ENCODE measurements at regions not wholly inside any gene's neighbourhood (a gene's known extent, or its start where the extent isn't known, plus 50 kb on each side); places are given as distances from the start of the nearest gene placed in this dataset.

DNA sequence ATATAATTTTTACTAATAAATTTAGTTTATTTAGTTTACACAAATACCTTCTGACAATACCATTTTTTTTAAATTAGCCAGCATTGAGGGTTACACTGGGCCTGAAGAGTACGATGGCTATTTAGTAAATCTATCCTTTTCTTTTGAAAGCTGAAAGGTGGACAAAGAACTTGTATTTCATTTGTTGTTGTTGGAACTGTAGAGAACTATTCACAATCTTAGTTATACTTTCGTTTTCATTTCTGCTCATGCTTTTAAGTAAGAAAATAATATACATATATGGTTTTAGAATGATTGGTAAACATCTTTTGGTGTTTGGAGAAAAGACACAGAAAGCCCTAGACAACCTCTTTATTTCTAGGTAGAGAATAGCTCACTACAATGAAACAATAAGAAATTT, 165.3 kb upstream of the FAM83B start:
- TF ChIP-seq EZH2 (IDR thresholded peaks at IDR 0.05; ENCODE audit: borderline replicate concordance, low read depth, low read length, severe bottlenecking): no peak
- TF ChIP-seq CTCF (IDR thresholded peaks at IDR 0.05; ENCODE audit: borderline replicate concordance, extremely low read depth, low read length, poor library complexity, severe bottlenecking): no peak
- Histone ChIP-seq H3K9me3 (ENCODE audit: insufficient read depth, low read length, severe bottlenecking) (no peaks in the 10 kb centered on the region), H3K79me2 (ENCODE audit: insufficient read depth, low read length) (no peaks in the 10 kb centered on the region), H3K27me3 (ENCODE audit: insufficient read depth, low read length, poor library complexity) (no peaks in the 10 kb centered on the region), H4K20me1 (ENCODE audit: insufficient read depth, low read length) (no peaks in the 10 kb centered on the region), H3K4me2 (ENCODE audit: insufficient read depth, low read length) (no peak overlapping the region), H3K9ac (ENCODE audit: low read depth, low read length) (no peak overlapping the region), H3K36me3 (ENCODE audit: insufficient read depth, low read length) (no peaks in the 10 kb centered on the region), H3K4me1 (ENCODE audit: insufficient read depth, low read length) (no peaks in the 10 kb centered on the region), H3K4me3 (ENCODE audit: low read depth in 1 of 2, low read length in 2 of 2) (no peak overlapping the region), H3K27ac (ENCODE audit: low read length) (no peak overlapping the region), H2AFZ (ENCODE audit: low read depth, low read length) (no peak overlapping the region)
- DNase-seq: no peak
- no peak for ATAC-seq (ENCODE audit: insufficient read depth, low read depth)

- Histone ChIP-seq H3K4me3 (ENCODE audit: low read depth in 1 of 2, low read length in 2 of 2) (no peak overlapping the region), H3K9me3 (ENCODE audit: insufficient read depth, low read length, severe bottlenecking) (no peaks in the 10 kb centered on the region), H2AFZ (ENCODE audit: low read depth, low read length) (no peak overlapping the region), H3K36me3 (ENCODE audit: insufficient read depth, low read length) (no peaks in the 10 kb centered on the region), H3K4me1 (ENCODE audit: insufficient read depth, low read length) (no peaks in the 10 kb centered on the region), H3K4me2 (ENCODE audit: insufficient read depth, low read length) (no peak overlapping the region), H3K9ac (ENCODE audit: low read depth, low read length) (no peak overlapping the region), H4K20me1 (ENCODE audit: insufficient read depth, low read length) (no peaks in the 10 kb centered on the region), H3K79me2 (ENCODE audit: insufficient read depth, low read length) (no peaks in the 10 kb centered on the region), H3K27ac (ENCODE audit: low read length) (no peak overlapping the region), H3K27me3 (ENCODE audit: insufficient read depth, low read length, poor library complexity) (no peaks in the 10 kb centered on the region)
- ATAC-seq (ENCODE audit: insufficient read depth, low read depth): no peak
- no peak for DNase-seq
- TF ChIP-seq CTCF (IDR thresholded peaks at IDR 0.05; ENCODE audit: borderline replicate concordance, extremely low read depth, low read length, poor library complexity, severe bottlenecking) (no peak), EZH2 (IDR thresholded peaks at IDR 0.05; ENCODE audit: borderline replicate concordance, low read depth, low read length, severe bottlenecking) (no peak)
These were observed 164.6 kb upstream of the FAM83B start for GRCh38 chr6:54681987-54682386.

GRCh38 chr6:54689620-54690019, 157.0 kb upstream of the FAM83B start:
- DNase-seq: no peak
- Histone ChIP-seq H3K79me2 (ENCODE audit: insufficient read depth, low read length) (no peaks in the 10 kb centered on the region), H3K4me2 (ENCODE audit: insufficient read depth, low read length) (no peak overlapping the region), H3K4me1 (ENCODE audit: insufficient read depth, low read length) (no peaks in the 10 kb centered on the region), H3K4me3 (ENCODE audit: low read depth in 1 of 2, low read length in 2 of 2) (no peak overlapping the region), H3K27me3 (ENCODE audit: insufficient read depth, low read length, poor library complexity) (no peaks in the 10 kb centered on the region), H3K9ac (ENCODE audit: low read depth, low read length) (no peak overlapping the region), H3K36me3 (ENCODE audit: insufficient read depth, low read length) (no peaks in the 10 kb centered on the region), H4K20me1 (ENCODE audit: insufficient read depth, low read length) (no peaks in the 10 kb centered on the region), H2AFZ (ENCODE audit: low read depth, low read length) (no peak overlapping the region), H3K27ac (ENCODE audit: low read length) (no peak overlapping the region), H3K9me3 (ENCODE audit: insufficient read depth, low read length, severe bottlenecking) (no peaks in the 10 kb centered on the region)
- no peak for TF ChIP-seq CTCF (IDR thresholded peaks at IDR 0.05; ENCODE audit: borderline replicate concordance, extremely low read depth, low read length, poor library complexity, severe bottlenecking)
- TF ChIP-seq EZH2 (IDR thresholded peaks at IDR 0.05; ENCODE audit: borderline replicate concordance, low read depth, low read length, severe bottlenecking): no peak
- ATAC-seq (ENCODE audit: insufficient read depth, low read depth): no peak

GRCh38 chr6:54690596-54690995, 156.0 kb upstream of the FAM83B start:
- no peaks in the 10 kb centered on the region for H3K79me2 ChIP-seq (ENCODE audit: insufficient read depth, low read length)
- no peak overlapping the region for H3K4me3 ChIP-seq (ENCODE audit: low read depth in 1 of 2, low read length in 2 of 2)
- H3K36me3 ChIP-seq (ENCODE audit: insufficient read depth, low read length): no peaks in the 10 kb centered on the region
- H3K9me3 ChIP-seq (ENCODE audit: insufficient read depth, low read length, severe bottlenecking): no peaks in the 10 kb centered on the region
- H3K27ac ChIP-seq (ENCODE audit: low read length): no peak overlapping the region
- H4K20me1 ChIP-seq (ENCODE audit: insufficient read depth, low read length): no peaks in the 10 kb centered on the region
- no peaks in the 10 kb centered on the region for H3K27me3 ChIP-seq (ENCODE audit: insufficient read depth, low read length, poor library complexity)
- DNase-seq: no peak
- TF ChIP-seq CTCF (IDR thresholded peaks at IDR 0.05; ENCODE audit: borderline replicate concordance, extremely low read depth, low read length, poor library complexity, severe bottlenecking) (no peak), EZH2 (IDR thresholded peaks at IDR 0.05; ENCODE audit: borderline replicate concordance, low read depth, low read length, severe bottlenecking) (no peak)
- no peaks in the 10 kb centered on the region for H3K4me1 ChIP-seq (ENCODE audit: insufficient read depth, low read length)
- no peak overlapping the region for H3K4me2 ChIP-seq (ENCODE audit: insufficient read depth, low read length)
- no peak for ATAC-seq (ENCODE audit: insufficient read depth, low read depth)
- no peak overlapping the region for H3K9ac ChIP-seq (ENCODE audit: low read depth, low read length)
- no peak overlapping the region for H2AFZ ChIP-seq (ENCODE audit: low read depth, low read length)
